Frontal cortex (tissue), 3 donors: ENCODE measurements at regions not wholly inside any gene's neighbourhood (a gene's known extent, or its start where the extent isn't known, plus 50 kb on each side); places are given as distances from the start of the nearest gene placed in this dataset.

Source experiments
- DNase-seq, 2 donors: peaks; one replicate each; pipeline ENCODE4 v3.0.0; 2012; ENCODE audit warnings: low spot score in 2 of 2
- FAIRE-seq: peaks from 2 replicates; lab custom pipeline; 2012; peaks lifted over from hg19 to GRCh38; lab: Jason Lieb, UNC
- donor health status: control.
- donor health status: control.
- donor health status: control.

DNA sequence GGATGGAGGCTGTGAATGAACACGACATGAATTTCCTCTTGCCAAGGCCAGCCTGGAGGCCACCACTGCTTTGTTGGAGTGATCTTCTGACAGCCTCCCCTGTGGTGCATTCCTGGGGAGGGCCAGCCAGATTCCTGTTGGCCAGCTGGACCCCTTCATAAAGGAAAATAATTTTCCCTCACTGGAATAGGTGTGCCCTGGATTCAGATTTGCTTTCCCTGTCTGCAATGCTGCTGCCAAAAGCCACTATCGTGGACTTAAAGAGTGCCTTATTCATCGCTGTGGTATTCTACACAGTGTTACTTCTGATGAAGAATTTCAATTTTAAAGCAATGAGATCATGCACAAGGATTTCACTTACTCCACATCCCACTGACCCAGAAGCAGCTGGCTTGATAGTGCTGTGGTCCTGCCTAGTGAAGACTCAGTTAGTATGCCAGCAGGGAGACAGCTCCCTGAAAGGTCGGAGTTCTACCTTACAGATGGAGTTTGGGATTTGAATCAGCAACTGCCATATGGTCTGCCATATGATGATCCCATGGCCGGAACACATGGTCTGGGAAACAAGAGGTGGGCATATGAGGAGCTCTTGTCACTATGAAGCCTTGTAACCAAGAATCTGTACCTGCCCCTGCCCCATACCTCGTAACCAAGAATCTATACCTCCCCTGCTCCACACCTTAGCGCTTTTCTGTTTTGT lies 145.2 kb downstream of the KLF13 start:
- FAIRE-seq (no peak), DNase-seq (no peak)

DNA sequence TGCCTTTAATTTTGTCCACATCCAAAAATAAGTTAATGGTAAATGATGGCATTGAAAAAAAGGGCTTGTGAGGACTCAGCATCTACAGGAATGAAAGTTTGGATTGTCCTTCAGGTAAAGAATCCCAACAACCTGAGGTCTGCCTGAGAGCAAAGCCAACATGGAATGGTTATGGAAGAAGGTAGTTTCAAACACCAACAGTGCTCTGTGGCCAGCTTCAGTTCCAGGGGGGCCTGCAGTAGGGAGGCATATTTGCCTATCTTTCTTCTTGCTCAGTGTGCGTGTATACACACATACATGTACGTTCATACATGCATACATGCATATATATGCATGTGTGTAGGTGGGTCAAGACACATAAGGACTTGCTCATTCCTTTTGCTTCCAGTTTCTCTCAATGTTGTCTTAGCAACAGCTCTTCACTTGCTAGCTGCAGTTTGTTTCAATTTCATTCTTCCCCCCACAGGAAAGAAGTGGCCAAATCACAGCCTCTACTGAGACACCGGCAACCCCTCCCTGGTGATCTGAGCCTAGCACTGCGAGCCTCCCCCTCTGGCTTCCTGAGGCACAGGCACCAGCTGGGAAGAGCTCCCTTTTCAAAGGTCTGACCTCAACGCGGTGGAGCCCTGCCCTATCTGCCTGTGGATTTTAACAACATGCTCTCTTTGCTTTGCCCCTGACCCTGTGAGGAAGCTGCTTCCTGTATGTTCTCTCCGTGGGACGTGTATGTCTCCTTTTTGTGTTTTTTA lies 146.2 kb downstream of the KLF13 start:
- FAIRE-seq = no peak
- DNase-seq = no peak

DNA sequence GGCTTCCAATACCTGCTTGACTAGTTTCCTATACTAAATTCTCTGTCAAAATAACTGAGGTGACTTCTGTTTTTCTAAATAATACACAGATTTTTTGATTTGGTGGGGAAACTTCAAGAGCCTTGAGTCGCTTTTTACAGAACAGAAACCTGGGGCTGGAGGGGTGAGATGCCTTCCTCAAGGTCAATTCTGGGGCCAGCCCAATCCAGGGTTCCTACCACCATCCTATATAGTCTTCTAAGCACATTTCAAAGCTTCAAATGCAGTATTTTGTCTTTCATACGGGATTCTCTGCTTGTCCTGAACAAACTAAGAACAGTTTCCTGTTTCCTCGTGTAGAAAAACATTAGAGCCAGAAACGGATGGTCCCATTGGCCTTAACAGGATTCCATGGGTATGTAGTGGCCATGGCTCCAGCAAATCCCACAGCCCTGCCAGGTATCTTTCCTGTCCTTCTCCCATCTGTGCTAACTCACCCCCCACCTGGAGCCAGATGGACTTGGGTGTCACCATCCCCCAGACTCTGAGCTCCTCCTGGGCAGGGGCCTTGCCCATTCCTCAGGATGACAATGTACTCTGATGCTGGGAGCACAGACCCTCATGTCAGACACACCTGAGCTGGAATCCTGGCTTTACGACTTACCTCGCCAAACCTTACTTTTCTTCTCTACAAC lies 146.9 kb downstream of the KLF13 start:
- DNase-seq (no peak), FAIRE-seq (no peak)

DNA sequence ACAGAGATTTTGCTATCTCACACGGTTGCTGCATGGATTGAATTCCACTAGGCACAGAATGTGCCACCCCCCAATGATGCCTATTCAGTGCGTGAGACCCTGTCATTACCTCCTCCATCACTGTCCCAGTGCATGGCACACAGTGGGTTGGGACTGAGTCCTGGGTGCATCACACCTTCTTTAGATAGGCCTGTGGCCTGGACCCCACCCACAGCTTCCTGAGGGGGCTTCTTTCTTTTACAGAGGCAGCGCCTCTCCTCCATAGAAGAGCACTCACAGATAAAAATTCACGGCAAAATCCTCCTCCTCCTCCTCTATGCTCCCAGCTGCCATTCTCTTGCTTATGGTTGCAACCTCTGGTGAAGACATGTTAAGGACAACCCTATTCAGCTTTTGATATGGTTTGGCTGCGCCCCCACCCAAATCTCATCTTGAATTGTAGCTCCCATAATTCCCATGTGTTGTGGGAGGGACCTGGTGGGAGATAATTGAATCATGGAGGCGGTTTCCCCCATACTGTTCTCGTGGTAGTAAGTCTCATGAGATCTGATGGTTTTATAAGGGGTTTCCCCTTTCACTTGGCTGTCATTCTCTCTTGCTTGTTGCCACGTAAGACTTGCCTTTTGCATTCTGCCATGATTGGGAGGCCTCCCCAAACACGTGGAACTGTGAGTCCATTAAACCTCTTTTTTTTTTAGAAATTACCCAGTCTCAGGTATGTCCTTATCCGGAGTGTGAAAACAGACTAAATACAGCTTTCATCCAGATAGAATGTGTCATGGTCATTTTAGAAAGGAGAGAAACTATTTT lies 147.6 kb downstream of the KLF13 start:
- no peak for DNase-seq
- FAIRE-seq = no peak

DNA sequence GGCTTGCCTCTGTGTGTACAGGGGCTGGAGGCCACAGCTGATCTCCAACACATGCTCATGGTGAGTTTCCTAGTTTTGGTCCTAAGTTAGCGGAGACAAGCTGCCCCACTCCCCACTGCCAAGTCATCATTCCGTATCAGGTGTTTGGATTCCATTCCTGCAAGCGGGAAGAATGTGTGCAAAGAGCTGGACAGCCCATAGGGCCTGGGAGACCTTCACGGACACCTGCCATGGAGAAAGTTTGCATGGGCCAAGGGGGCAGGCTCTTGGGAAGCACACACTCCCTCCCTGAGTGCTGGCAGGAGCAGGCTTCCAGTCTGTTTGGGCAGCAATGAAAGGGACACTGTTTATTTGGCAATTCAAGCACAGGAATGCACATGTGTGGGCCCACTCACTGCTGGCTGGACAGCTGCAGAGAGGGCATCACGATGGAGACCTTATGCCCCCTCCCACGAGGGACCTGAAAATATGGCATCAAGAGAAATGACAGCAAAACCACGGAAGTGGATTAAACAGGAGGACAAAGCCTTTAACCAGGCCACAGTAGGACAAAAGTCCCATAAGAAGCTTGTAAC lies 149.7 kb downstream of the KLF13 start:
- DNase-seq = no peak
- no peak for FAIRE-seq

DNA sequence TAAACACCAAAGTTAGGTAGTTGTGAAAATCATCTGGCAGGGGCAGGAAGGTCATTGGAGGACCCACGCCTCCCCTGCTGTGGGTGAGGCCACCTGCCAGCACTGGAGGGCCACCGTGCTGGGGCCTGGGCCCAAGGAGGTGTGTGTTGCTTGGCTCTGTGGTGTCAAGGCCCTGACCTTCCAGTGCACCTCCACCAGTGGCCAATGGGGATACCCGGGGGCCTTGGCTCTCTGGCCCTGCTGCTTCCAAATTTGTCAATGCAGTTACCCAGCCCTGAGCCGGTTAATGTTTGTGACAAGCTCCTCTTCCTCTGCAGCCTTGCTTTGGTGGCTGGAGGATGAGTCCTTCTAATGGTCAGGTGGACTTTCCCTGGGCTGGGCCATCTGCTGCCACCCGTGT lies 150.2 kb downstream of the KLF13 start:
- no peak for DNase-seq
- no peak for FAIRE-seq

DNA sequence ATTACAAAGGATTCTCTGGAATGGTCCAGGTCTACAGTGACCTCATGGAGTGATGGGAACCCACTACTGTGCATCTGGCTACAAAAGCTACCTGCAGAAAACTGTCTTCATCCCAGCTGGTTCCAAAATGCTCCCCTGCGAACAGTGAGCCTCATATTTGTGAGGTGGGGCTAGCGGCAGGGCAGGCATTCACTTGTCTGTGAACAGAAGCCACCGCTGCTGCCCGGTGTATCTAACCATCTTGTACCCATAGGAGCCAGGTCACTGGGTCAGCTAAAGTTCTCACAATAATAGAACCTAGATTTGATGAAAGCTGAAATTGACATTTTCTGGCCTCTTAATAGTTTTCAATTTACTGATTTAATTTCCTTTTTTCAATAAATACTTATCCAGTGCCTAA lies 150.7 kb downstream of the KLF13 start:
- no peak for FAIRE-seq
- no peak for DNase-seq

DNA sequence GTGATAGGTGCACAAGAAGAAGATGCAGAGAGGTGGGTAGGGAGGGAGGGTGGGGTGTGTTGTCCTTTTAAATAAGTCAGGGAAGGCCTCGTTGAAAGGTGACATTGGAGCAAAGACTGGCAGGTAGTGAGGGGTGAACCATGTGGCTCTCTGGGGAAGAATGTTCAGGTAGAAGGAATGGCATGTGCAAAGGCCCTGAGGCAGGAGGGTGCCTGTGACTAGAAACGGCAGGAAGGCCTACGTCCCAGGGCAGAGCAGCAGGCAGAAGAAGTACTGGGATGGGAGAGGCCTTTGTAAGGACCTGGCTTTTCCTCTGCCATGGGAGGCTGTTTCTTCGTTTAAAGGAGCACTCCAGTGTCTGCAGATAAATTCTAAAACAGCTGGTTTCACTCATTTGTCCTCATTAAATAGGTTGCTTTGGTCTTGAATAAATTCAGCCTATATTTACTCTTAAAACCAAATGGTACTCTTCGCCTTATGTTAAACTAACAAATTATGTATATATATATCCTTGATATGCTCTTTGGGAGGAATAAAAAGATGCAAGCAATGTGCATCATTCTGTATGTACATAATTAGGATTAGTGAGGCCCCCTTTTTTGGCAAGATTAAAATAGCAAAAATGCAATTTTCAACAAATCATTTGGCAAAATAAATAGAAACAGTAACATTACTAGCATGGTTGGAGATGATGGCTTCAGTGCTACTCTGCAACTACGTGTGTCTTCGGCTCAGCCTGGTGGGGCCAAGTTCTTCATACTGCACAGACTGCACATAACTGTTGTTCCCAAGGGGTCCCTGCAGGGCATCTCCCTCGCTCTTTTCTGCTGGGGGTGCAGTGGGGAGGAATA lies 151.4 kb downstream of the KLF13 start:
- DNase-seq (no peak), FAIRE-seq (no peak)

DNA sequence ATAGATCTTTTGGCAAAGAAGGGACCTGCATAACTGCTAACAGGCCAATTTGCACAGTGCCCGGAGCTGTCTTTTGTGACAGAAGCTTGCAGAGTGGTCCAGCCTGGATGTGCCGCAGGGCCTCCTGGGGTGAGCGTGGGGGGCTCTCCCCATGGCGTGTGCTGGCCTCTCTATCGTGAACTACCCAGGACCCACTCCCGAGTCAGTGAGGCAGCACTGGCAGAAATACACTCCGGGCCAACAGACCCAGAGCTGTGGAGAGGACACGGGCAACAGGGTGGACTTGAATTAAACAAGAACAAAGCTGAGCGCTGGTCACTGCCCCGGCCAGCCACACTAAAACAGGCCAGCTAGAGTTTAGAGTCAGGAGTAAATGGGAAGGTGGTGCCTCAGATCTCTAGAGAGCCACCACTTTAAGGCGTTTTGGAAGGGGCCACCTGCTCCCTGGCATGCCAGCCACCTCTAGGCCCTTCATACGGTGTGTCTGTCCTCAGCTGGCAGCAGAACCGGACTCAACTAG lies 152.1 kb downstream of the KLF13 start:
- DNase-seq (no peak), FAIRE-seq (no peak)

DNA sequence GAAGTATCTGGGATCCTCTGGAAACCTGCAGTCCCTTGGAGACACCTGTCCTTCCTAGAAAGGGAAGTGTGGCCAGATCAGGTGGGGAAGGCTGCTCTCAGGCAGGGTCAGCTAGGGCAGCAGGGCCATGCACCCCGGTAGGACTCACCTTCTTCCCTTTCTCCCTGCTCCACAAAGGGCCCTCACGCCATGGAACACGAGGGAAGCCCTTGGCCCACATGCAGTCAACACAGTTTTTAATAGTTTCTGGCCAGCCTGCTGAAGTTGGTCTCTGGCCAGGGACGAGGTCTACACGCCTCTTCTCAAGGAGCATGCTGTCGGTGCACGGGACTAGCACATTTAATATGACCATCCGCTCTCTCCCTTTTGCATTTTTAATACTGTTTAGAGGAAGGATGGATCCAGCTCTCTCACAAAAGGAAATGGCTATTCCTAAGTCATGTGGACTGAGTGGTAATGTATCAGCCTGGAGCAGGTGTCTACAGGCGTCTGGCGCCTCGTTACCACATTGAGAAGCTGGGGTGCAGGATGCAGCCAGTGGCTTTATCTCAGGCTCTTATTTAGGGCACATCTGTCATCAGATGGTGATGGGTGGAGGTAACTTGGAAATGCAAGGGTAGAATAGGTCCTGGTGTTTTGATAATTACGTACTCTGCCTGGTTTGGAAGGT lies 153.9 kb downstream of the KLF13 start:
- DNase-seq (no peak), FAIRE-seq (no peak)

DNA sequence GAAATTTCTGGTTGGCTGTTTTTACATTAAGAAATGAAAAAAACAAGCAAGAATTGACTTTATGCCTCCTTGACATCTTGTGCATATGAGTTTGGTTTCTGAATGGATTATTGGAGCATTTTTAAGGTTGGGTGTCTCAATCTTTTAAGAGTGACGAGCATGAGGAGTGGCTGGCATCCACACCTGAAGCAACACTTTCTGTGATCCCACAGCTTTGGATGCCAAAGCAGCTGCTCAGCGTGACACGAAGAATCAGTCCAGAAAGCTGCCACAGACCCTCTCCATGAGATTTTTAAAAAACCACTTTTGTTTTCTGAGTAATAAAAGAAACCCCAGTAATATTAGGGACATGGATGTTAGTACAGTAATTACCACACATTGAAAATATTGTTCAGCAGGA lies 154.5 kb downstream of the KLF13 start:
- DNase-seq = no peak
- FAIRE-seq = no peak

DNA sequence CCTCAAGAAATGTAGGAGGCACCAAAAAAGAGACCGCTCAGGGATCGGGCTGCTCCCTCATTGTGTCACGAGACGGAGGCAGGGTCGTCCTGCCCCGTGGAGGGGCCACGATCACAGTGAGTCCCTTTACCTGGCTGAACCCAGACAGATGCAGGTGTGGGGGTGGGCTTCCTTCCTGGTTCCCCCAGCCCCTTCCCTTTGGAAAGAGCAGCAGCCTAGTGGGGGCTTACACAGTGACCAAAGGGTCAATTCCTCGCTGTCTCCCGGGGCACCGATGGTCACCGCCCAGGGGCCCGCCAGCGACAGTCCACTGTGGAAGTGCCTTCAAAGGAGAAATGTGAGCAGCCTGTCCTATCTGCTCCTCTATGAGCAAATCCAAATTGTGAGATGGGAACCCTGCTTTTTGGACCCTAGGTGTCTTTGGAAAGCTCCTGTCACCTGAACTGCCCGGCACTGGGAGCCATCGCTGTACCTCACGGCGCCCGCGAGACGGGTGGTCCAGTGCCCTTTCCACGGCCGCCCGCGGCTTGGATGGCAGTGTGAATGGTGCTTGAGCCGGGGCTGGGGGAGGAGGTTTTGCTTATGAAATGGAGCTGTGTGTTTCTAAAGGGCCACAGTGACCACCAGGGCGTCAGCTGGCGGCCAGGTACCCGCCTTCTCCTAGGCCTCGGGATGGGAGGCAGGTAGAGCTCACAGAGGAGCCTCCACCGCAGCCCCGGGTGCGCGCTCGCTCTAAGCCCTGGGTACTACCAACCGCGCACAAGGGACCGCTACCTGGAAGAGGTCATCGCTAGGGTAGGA lies 155.7 kb downstream of the KLF13 start:
- no peak for FAIRE-seq
- no peak for DNase-seq

DNA sequence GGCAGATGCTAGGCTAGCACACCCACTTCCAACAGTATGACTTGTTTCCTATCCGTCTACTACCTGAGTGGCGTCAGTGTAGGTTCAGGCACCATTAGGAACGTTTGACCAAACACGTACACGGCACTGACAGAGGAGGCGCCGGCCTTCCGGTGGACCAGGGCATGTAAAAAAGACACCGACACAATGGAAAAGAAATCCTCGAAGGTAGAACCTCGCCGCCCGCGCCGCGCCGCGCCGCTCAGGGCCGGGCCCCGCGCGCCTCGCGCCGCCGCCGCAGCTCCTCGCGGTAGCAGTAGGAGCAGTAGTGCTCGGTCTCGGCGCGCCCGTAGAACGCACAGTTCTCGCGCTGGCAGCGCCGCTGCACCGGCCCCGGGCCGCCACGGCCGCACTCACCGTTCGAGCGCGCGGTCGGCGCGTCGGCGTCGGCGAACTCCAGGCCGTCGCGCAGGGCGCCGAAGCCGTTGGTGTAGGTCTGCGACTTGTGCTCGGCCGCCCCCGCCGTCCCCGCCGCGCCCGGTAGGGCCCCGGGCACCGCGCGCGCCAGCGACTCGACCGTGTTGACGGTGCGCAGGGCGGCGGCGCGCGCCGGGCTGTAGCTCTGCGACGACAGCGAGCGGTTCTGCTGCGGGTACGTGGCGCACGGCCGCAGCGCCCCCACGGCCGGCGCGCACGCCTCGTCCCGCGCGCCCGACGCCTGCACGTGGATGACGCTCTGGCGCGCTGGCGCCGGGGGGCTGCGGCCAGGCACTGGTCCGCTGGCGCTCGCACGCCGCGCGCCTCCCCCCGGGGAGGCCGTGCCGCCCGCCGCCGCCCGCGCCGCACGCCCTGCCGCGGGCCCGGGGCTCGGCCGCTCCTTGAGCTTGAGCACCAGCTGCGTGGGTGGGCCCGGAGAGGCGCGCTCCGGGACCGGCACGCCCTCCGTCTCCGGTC lies 156.7 kb downstream of the KLF13 start:
- no peak for FAIRE-seq

DNA sequence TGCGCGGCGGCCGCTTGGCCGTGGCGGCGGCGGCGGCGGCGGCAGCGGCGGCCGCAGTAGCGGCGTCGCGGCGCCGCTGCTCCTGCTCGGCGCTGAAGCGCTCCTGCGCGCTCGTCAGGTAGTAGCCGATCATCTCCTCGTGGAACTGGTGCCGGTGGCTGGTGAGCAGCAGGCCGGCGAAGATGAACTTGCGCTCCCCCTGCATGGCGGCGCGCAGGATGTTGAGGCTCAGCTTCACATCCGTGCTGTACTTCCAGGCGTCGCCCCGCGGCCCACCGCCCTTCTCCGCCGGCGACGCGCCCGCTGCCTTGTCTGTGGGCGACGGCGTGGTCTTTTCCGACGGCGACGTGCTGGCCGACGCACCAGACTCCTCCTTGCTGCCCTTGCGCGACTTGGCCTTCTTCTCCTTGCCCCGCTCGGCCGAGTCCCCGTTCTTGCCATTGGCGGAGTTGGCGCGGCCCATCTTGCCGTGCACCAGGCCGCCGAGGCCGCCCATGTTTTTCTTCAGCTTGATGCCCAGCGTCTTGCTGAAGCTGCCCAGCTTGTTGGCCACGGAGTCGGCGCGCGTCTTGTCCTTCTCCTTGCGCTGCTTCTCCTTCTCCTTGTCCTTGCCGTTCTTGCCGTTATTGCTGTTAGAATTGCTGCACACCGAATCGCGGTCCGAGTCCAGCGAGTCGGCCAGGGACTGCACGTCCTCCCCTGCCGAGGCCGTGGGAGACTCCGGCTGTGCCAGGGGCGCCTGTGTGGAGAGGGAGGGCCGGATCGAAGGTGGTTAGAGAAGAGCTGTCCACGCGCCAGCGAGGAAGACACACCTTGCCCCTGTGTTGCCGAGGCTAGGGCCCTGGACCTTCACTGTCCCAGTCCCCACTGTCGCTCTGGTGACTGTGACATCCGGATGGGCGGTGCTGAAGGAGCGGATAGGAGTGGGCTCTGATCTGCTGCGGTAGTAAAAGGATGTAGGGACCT lies 157.6 kb downstream of the KLF13 start:
- no peak for FAIRE-seq

More for the DNA sequence above, 156.7 kb downstream of the KLF13 start:
- no peak for DNase-seq

DNA sequence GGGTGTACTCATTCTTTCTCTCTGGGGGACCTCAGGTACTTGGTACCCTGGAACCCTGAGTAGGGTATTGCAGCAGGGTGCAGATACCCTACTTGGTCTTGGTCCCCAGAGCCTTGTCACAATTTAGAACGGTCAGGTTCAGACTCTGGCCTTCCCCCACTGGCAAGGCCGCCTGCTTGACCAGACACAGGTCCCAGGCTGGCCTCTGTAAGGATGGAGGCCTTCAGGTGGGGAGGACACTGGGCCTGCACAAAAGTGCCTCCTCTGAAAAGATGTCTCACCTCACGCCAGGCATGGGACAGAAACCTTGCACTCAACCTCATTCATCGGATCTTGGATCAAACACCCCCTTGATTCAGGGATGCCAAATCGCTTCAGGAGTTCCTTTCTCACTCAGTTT lies 158.4 kb downstream of the KLF13 start:
- no peak for DNase-seq
- no peak for FAIRE-seq

More for the DNA sequence above, 157.6 kb downstream of the KLF13 start:
- no peak for DNase-seq
